AG04450 (cell line): ENCODE measurements at regions not wholly inside any gene's neighbourhood (a gene's known extent, or its start where the extent isn't known, plus 50 kb on each side); places are given as distances from the start of the nearest gene placed in this dataset.

Source experiments
- CTCF ChIA-PET: fragments of 300-600, 350-600 bp; formaldehyde crosslinking; extraction: SDS; loops from one replicate; lab custom pipeline; 2022; ENCODE audit warnings: antibody characterized with exemption, inconsistent platforms; lab: Charles Lee
- POLR2A ChIA-PET: fragments of 350-600 bp; formaldehyde crosslinking; extraction: SDS; loops from one replicate; lab custom pipeline; 2021; ENCODE audit warnings: antibody characterized with exemption, inconsistent platforms; lab: Yijun Ruan, JAX
- DNase-seq: peaks from one replicate; pipeline ENCODE4 v3.0.0-alpha.2; 2011; ENCODE audit warnings: low read depth, low spot score
- H3K27ac ChIP-seq: one replicate; pipeline ENCODE4 v1.5.1; 2012; ENCODE audit warnings: low read depth, low read length, control low read depth
- H3K27me3 ChIP-seq: one replicate; pipeline ENCODE4 v1.6.0; 2012; ENCODE audit warnings: low read length; ENCODE audit not compliant: control insufficient read depth, insufficient read depth
- H3K4me3 ChIP-seq: 2 replicates; pipeline ENCODE4 v1.5.1; 2011; ENCODE audit warnings: mild to moderate bottlenecking, low read depth, low read length, control low read depth
- H3K9me3 ChIP-seq: 2 replicates; pipeline ENCODE4 v1.5.1; 2012; ENCODE audit warnings: low read length; ENCODE audit not compliant: control insufficient read depth, insufficient read depth
- TF ChIP-seq, protein P1 (sequence below): IDR thresholded peaks from 2 replicates; pipeline ENCODE4 v1.5.1; 2011; ENCODE audit warnings: low read depth, low read length, control low read depth, inconsistent platforms

DNA sequence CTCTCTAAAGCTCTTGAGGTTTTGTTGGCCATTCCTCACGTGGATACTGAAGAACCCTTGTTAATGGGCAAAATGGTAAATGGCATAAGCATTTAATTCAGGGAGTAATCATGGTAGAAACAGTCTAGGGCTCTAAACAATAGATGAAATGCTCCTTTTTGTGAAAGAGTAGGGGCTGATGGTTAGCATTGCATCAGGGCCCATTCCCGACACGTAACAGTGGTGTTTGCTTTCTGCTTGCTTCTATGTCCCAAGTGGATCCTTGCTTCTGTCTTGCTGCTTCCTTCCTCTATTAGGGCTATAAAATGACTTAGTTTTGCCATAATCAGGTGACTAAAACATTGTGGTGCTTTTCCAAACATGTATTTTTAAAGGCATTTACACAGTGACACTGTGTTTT is 230.9 kb upstream of the AFF2 start:
- Histone ChIP-seq H3K27me3 (no peaks in the 10 kb centered on the region), H3K4me3 (no peak overlapping the region), H3K27ac (no peak overlapping the region), H3K9me3 (0 out of 2 replicates have a peak, but pooled peaks cover 2% of the 10 kb centered on the region)
- POLR2A ChIA-PET = no interaction called here
- CTCF ChIA-PET = no interaction called here
- TF ChIP-seq, protein P1, sequence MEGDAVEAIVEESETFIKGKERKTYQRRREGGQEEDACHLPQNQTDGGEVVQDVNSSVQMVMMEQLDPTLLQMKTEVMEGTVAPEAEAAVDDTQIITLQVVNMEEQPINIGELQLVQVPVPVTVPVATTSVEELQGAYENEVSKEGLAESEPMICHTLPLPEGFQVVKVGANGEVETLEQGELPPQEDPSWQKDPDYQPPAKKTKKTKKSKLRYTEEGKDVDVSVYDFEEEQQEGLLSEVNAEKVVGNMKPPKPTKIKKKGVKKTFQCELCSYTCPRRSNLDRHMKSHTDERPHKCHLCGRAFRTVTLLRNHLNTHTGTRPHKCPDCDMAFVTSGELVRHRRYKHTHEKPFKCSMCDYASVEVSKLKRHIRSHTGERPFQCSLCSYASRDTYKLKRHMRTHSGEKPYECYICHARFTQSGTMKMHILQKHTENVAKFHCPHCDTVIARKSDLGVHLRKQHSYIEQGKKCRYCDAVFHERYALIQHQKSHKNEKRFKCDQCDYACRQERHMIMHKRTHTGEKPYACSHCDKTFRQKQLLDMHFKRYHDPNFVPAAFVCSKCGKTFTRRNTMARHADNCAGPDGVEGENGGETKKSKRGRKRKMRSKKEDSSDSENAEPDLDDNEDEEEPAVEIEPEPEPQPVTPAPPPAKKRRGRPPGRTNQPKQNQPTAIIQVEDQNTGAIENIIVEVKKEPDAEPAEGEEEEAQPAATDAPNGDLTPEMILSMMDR = no peak
- no peak for DNase-seq

DNA sequence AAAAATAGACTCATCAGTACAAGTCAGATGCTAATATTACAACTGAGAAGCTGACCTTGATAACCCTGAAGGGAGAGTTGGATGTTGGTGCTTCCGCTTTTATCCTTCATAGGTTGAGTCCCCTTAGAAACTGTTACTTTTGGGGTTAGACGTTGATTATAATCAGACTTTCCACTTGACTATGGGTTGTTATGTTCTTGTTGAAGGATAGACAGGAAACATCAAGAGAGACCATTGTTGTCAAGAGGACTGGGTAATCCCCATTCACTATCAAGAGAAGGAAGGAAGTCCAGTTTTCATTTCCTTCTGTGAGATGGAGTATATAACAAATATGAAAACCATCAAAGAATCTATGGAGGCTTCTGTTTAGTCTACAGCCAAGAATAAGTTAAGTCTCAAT is 229.9 kb upstream of the AFF2 start:
- Histone ChIP-seq H3K4me3 (no peak overlapping the region), H3K27me3 (no peaks in the 10 kb centered on the region), H3K9me3 (0 out of 2 replicates have a peak, but pooled peaks cover 2% of the 10 kb centered on the region), H3K27ac (no peak overlapping the region)
- CTCF ChIA-PET = no interaction called here
- POLR2A ChIA-PET = no interaction called here
- TF ChIP-seq, protein P1 = no peak
- DNase-seq = no peak

DNA sequence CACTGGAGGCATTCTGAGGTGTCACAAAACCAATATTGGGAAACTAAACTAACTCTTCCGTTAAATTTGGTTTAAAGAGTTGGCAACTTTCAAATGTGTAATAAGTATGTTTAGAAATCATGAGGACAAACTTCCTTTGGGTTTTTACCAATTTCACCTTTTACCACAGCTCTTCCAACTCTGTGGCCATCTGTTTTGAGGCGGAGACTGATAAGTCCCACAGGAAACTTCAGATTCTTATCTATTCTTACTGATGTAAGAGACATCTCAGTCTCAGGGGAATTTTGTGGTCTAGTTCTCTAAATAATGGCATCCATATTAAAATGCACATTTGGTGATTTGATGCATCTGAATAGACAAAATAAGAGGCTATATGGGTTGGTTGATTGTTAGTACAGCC is 229.2 kb upstream of the AFF2 start:
- H3K4me3 ChIP-seq = no peak overlapping the region
- ChIA-PET CTCF (no interaction called here), POLR2A (no interaction called here)
- no peak overlapping the region for H3K27ac ChIP-seq
- DNase-seq = no peak
- H3K9me3 ChIP-seq = 0 out of 2 replicates have a peak, but pooled peaks cover 2% of the 10 kb centered on the region
- TF ChIP-seq, protein P1 = no peak
- H3K27me3 ChIP-seq = no peaks in the 10 kb centered on the region

DNA sequence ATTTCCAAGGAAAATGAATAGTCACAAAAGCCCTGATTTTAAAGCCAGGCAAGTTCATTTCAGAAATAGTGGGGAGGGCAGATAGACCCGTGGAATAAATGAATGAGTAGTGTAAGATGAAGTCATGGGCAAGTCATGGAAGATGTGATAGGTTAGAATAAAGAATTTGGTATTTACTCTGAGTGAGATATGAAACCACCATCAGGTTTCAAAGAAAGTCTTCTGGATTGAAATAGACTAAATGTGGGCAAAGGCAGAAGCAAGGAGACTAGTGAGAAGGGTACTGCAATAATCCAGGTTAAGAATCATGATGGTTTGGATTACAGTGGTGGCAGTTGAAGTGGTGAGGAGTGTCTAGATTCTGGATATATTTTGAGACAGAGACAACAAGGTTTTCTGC is 218.5 kb upstream of the AFF2 start:
- DNase-seq = no peak
- POLR2A ChIA-PET = no interaction called here
- no peak overlapping the region for H3K4me3 ChIP-seq
- TF ChIP-seq, protein P1 = no peak
- H3K27me3 ChIP-seq = no peaks in the 10 kb centered on the region
- H3K27ac ChIP-seq = no peak overlapping the region
- CTCF ChIA-PET = no interaction called here
- H3K9me3 ChIP-seq = no peaks in the 10 kb centered on the region

DNA sequence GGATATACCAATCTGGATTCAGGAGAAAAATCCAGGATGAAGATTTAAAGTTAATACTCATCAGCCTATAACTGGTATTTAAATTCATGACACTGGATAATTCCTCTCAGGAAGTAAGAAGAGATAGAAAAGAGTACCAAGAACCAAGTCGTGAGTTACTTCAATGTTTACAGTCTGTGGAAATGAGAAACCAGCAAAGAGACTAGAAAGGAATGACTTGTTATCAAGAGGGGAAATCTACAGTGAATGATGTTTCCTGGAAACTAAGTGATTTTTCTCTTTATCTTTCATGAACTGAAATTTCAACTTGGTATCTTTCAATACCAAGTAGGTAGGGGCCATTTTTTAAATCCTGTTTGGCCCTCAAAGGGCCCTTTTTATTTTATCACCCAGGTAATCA is 217.9 kb upstream of the AFF2 start:
- Histone ChIP-seq H3K27me3 (no peaks in the 10 kb centered on the region), H3K27ac (no peak overlapping the region), H3K9me3 (no peaks in the 10 kb centered on the region), H3K4me3 (no peak overlapping the region)
- DNase-seq = no peak
- ChIA-PET CTCF (no interaction called here), POLR2A (no interaction called here)
- TF ChIP-seq, protein P1 = no peak
